Neural progenitor cell (in vitro differentiated cells): ENCODE measurements at regions not wholly inside any gene's neighbourhood (a gene's known extent, or its start where the extent isn't known, plus 50 kb on each side); places are given as distances from the start of the nearest gene placed in this dataset.
A peak's percentile ranks its signal among the peaks of the same experiment; 100 is the strongest.

Source experiments
- DNase-seq: peaks from one replicate; pipeline ENCODE4 v3.0.0-alpha.2; 2016; ENCODE audit warnings: low spot score
- H2AFZ ChIP-seq: fragments of 200-600 bp; sonication (generic); replicated peaks from 2 replicates; pipeline ENCODE4 v1.6.1; 2016; ENCODE audit warnings: antibody characterized with exemption
- H3F3A ChIP-seq: fragments of 200-600 bp; sonication (generic); 2 replicates; pipeline ENCODE4 v1.6.1; 2016; ENCODE audit warnings: antibody characterized with exemption, low read depth
- H3K27ac ChIP-seq: fragments of 200-600 bp; sonication (generic); 2 replicates; pipeline ENCODE4 v1.5.1; 2016; ENCODE audit warnings: mild to moderate bottlenecking
- H3K27me3 ChIP-seq: fragments of 200-600 bp; sonication (generic); 2 replicates; pipeline ENCODE4 v1.6.1; 2016; ENCODE audit warnings: mild to moderate bottlenecking, moderate library complexity
- H3K36me3 ChIP-seq: fragments of 200-600 bp; sonication (generic); 2 replicates; pipeline ENCODE4 v1.5.1; 2016
- H3K4me1 ChIP-seq: fragments of 200-600 bp; sonication (generic); 2 replicates; pipeline ENCODE4 v1.6.1; 2016; ENCODE audit warnings: mixed run types
- H3K4me2 ChIP-seq: fragments of 200-600 bp; sonication (generic); 2 replicates; pipeline ENCODE4 v1.6.1; 2016
- H3K4me3 ChIP-seq: fragments of 200-600 bp; sonication (generic); 2 replicates; pipeline ENCODE4 v1.5.1; 2016
- H3K79me2 ChIP-seq: fragments of 200-600 bp; sonication (generic); 2 replicates; pipeline ENCODE4 v1.6.1; 2016; ENCODE audit warnings: low read depth
- H3K9ac ChIP-seq: fragments of 200-600 bp; sonication (generic); 2 replicates; pipeline ENCODE4 v1.6.1; 2016
- H3K9me3 ChIP-seq: fragments of 200-600 bp; sonication (generic); 2 replicates; pipeline ENCODE4 v1.5.1; 2016; ENCODE audit warnings: low read depth
- H4K20me1 ChIP-seq: fragments of 200-600 bp; sonication (generic); 2 replicates; pipeline ENCODE4 v1.6.1; 2016; ENCODE audit warnings: low read depth
- H3K27ac Mint-ChIP-seq: 3 replicates; pipeline ENCODE4 v1.8.0; 2021; ENCODE audit warnings: mixed read lengths
- H3K27me3 Mint-ChIP-seq: 2 replicates; pipeline ENCODE4 v1.8.0; 2022; ENCODE audit warnings: low read depth, mild to moderate bottlenecking, inconsistent platforms, moderate library complexity, mixed read lengths; ENCODE audit not compliant: insufficient read depth
- H3K36me3 Mint-ChIP-seq: 3 replicates; pipeline ENCODE4 v1.8.0; 2021; ENCODE audit warnings: mixed read lengths
- H3K4me1 Mint-ChIP-seq: 3 replicates; pipeline ENCODE4 v1.8.0; 2021; ENCODE audit warnings: mixed read lengths
- H3K4me3 Mint-ChIP-seq: 3 replicates; pipeline ENCODE4 v1.8.0; 2021; ENCODE audit warnings: mild to moderate bottlenecking, moderate library complexity, mixed read lengths
- H3K9me3 Mint-ChIP-seq: 3 replicates; pipeline ENCODE4 v1.8.0; 2020; ENCODE audit warnings: mixed read lengths
- CTCF ChIP-seq: fragments of 200-600 bp; sonication (generic); IDR thresholded peaks from 2 replicates; pipeline ENCODE4 v1.5.1; 2017; ENCODE audit warnings: antibody characterized with exemption, mild to moderate bottlenecking
- EZH2 ChIP-seq: fragments of 200-600 bp; sonication (generic); IDR thresholded peaks from 2 replicates; pipeline ENCODE4 v1.6.1; 2017; ENCODE audit warnings: antibody characterized with exemption, mild to moderate bottlenecking, moderate library complexity
- EZH2phosphoT487 ChIP-seq: fragments of 200-600 bp; sonication (generic); IDR thresholded peaks from 2 replicates; pipeline ENCODE4 v1.6.1; 2017; ENCODE audit warnings: antibody characterized with exemption

- H3K27ac Mint-ChIP-seq: peak overlapping the region; percentile 36
- Histone ChIP-seq H3F3A (no peaks in the 10 kb centered on the region), H3K4me1 (peaks cover 5% of the 10 kb centered on the region), H3K4me2 (no peak overlapping the region), H4K20me1 (no peaks in the 10 kb centered on the region), H3K4me3 (no peak overlapping the region), H3K9me3 (no peaks in the 10 kb centered on the region), H3K79me2 (no peaks in the 10 kb centered on the region), H3K27me3 (no peaks in the 10 kb centered on the region), H3K27ac (no peak overlapping the region), H3K9ac (no peak overlapping the region), H3K36me3 (no peaks in the 10 kb centered on the region), H2AFZ (no peak overlapping the region)
- H3K9me3 Mint-ChIP-seq: peaks cover 3% of the 10 kb centered on the region
- no peaks in the 10 kb centered on the region for H3K36me3 Mint-ChIP-seq
- H3K4me3 Mint-ChIP-seq: no peak overlapping the region
- H3K27me3 Mint-ChIP-seq: no peaks in the 10 kb centered on the region
- TF ChIP-seq EZH2 (no peak), EZH2phosphoT487 (no peak)
- DNase-seq: no peak
- peaks cover 27% of the 10 kb centered on the region for H3K4me1 Mint-ChIP-seq
These were observed 482.1 kb upstream of the AKR1E2 start for GRCh38 chr10:4343873-4344272.

DNA sequence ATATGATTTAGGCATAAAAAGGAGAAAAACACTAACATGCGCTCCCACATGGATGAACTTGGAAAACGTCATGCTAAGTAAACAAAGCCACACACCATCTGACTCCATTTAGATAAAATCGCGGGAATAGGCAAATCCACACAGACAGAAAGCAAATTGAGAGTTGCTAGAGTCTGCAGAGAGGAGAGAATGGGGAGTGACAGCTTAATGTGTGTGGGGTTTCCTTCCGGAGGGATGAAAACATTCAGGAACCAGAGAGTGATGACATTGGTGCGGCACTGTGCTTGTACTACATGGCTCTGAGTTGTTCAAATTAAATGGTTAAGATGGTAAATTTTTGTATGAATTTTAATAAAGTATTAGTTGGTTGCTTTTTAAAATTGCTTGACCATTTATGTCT lies 482.9 kb upstream of the AKR1E2 start:
- no peak overlapping the region for H3K27ac ChIP-seq
- H3K9me3 ChIP-seq: no peaks in the 10 kb centered on the region
- Mint-ChIP-seq H3K27ac (no peak overlapping the region), H3K36me3 (no peaks in the 10 kb centered on the region), H3K4me1 (peaks cover 27% of the 10 kb centered on the region), H3K27me3 (no peaks in the 10 kb centered on the region), H3K9me3 (peaks cover 3% of the 10 kb centered on the region), H3K4me3 (no peak overlapping the region)
- no peaks in the 10 kb centered on the region for H3K79me2 ChIP-seq
- H3K9ac ChIP-seq: no peak overlapping the region
- H3K27me3 ChIP-seq: no peaks in the 10 kb centered on the region
- no peak overlapping the region for H2AFZ ChIP-seq
- H3K4me3 ChIP-seq: no peak overlapping the region
- no peaks in the 10 kb centered on the region for H3K36me3 ChIP-seq
- H3K4me1 ChIP-seq: peaks cover 5% of the 10 kb centered on the region
- TF ChIP-seq EZH2phosphoT487 (no peak), EZH2 (no peak), CTCF (no peak)
- no peaks in the 10 kb centered on the region for H4K20me1 ChIP-seq
- no peak for DNase-seq
- no peak overlapping the region for H3K4me2 ChIP-seq
- no peaks in the 10 kb centered on the region for H3F3A ChIP-seq

GRCh38 chr10:4338768-4339167 lies 487.2 kb upstream of the AKR1E2 start:
- Histone ChIP-seq H3K4me2 (no peak overlapping the region), H3K79me2 (no peaks in the 10 kb centered on the region), H3K9ac (no peak overlapping the region), H2AFZ (no peak overlapping the region), H4K20me1 (no peaks in the 10 kb centered on the region), H3K27me3 (no peaks in the 10 kb centered on the region), H3K9me3 (no peaks in the 10 kb centered on the region), H3K4me3 (no peak overlapping the region), H3K36me3 (no peaks in the 10 kb centered on the region), H3K27ac (no peak overlapping the region), H3F3A (no peaks in the 10 kb centered on the region), H3K4me1 (no peaks in the 10 kb centered on the region)
- no peak for TF ChIP-seq EZH2
- TF ChIP-seq CTCF: no peak
- TF ChIP-seq EZH2phosphoT487: no peak
- no peaks in the 10 kb centered on the region for H3K9me3 Mint-ChIP-seq
- H3K27me3 Mint-ChIP-seq: no peaks in the 10 kb centered on the region
- H3K36me3 Mint-ChIP-seq: no peaks in the 10 kb centered on the region
- H3K4me1 Mint-ChIP-seq: peaks cover 10% of the 10 kb centered on the region
- no peak for DNase-seq
- H3K27ac Mint-ChIP-seq: no peak overlapping the region
- H3K4me3 Mint-ChIP-seq: no peak overlapping the region

DNA sequence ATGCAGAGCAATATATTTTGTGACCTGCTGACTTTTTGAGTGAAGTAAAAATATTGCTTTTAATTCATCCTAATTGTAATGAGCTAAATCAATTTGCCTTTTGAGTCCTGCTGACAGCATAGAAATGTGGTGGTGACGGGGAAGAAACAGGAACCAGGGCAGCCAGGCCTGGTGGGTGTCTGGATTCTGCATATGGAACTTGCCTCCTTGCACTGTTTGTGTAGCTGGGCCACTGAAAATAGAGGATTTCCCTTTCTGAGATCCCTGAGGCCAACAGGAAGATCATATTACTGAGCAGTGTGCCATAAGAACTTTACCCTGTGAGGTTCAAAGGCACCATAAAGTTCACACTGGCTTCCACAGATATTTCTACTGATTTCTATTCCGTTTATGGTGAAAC lies 488.4 kb upstream of the AKR1E2 start:
- peaks cover 4% of the 10 kb centered on the region for H3K4me1 Mint-ChIP-seq
- H2AFZ ChIP-seq: no peak overlapping the region
- no peak overlapping the region for H3K9ac ChIP-seq
- no peaks in the 10 kb centered on the region for H3K4me1 ChIP-seq
- no peaks in the 10 kb centered on the region for H3K27me3 ChIP-seq
- DNase-seq: no peak
- H3K27ac Mint-ChIP-seq: no peak overlapping the region
- H3K4me3 ChIP-seq: no peak overlapping the region
- H3K4me2 ChIP-seq: no peak overlapping the region
- H3K4me3 Mint-ChIP-seq: no peak overlapping the region
- H3K36me3 ChIP-seq: no peaks in the 10 kb centered on the region
- no peaks in the 10 kb centered on the region for H3F3A ChIP-seq
- H3K27ac ChIP-seq: no peak overlapping the region
- H3K9me3 Mint-ChIP-seq: no peaks in the 10 kb centered on the region
- TF ChIP-seq EZH2phosphoT487: no peak
- no peak for TF ChIP-seq EZH2
- no peak for TF ChIP-seq CTCF
- H3K9me3 ChIP-seq: no peaks in the 10 kb centered on the region
- no peaks in the 10 kb centered on the region for H4K20me1 ChIP-seq
- H3K79me2 ChIP-seq: no peaks in the 10 kb centered on the region
- no peaks in the 10 kb centered on the region for H3K36me3 Mint-ChIP-seq
- H3K27me3 Mint-ChIP-seq: no peaks in the 10 kb centered on the region
